Sigmoid colon (tissue), 6 donors: ENCODE measurements at regions not wholly inside any gene's neighbourhood (a gene's known extent, or its start where the extent isn't known, plus 50 kb on each side); places are given as distances from the start of the nearest gene placed in this dataset.
"Not testable (repeated sequence)": the region's sequence is repeated elsewhere in the genome, so short reads cannot be mapped to it uniquely, and the experiment has no call there.

Source experiments
- DNase-seq: peaks from one replicate; pipeline ENCODE4 v3.0.0-alpha.2; 2019
- H3K27ac ChIP-seq, 4 donors: fragments of 200-600 bp; sonication (generic); one replicate each; pipeline ENCODE4 v1.5.1; 2016 to 2019; ENCODE audit warnings: mild to moderate bottlenecking in 1 of 4
- H3K27me3 ChIP-seq, 3 donors: fragments of 200-600 bp; sonication (generic); one replicate each; pipeline ENCODE4 v1.5.1; 2019; ENCODE audit warnings: mild to moderate bottlenecking in 1 of 3
- H3K36me3 ChIP-seq, 4 donors: fragments of 200-600 bp; sonication (generic); one replicate each; pipeline ENCODE4 v1.5.1; 2016 to 2019
- H3K4me1 ChIP-seq, 4 donors: fragments of 200-600 bp; sonication (generic); one replicate each; pipeline ENCODE4 v1.5.1; 2017 to 2019
- H3K4me3 ChIP-seq, 4 donors: fragments of 200-600 bp; sonication (generic); one replicate each; pipeline ENCODE4 v1.5.1; 2017 to 2019; ENCODE audit warnings: mild to moderate bottlenecking in 2 of 4, moderate library complexity in 1 of 4
- H3K9me3 ChIP-seq, 4 donors: fragments of 200-600 bp in 3 of 4; sonication (generic) in 3 of 4; one replicate each; pipeline versions ENCODE4 v1.5.1 to v1.6.1; 2013 to 2019
- CTCF ChIP-seq, 4 experiments: fragments of 450-650 bp in 3 of 4; fragments of 200-600 bp in 1 of 4; IDR thresholded peaks; one replicate each; pipeline ENCODE4 v1.5.1; 2016 to 2019; ENCODE audit warnings: antibody characterized with exemption in 4 of 4, mild to moderate bottlenecking in 3 of 4, moderate library complexity in 2 of 4
- EP300 ChIP-seq, 4 donors: sonication (generic); formaldehyde crosslinking; IDR thresholded peaks; one replicate each; pipeline ENCODE4 v1.6.1; 2017; ENCODE audit warnings: antibody characterized with exemption in 4 of 4
- POLR2A ChIP-seq, 2 donors: fragments of 450-650 bp; IDR thresholded peaks; one replicate each; pipeline ENCODE4 v1.6.1; 2016; ENCODE audit warnings: antibody characterized with exemption in 2 of 2, mild to moderate bottlenecking in 2 of 2, moderate library complexity in 2 of 2
- POLR2AphosphoS5 ChIP-seq, 4 donors: sonication (generic); formaldehyde crosslinking; IDR thresholded peaks; one replicate each; pipeline ENCODE4 v1.6.1; 2017; ENCODE audit warnings: antibody characterized with exemption in 4 of 4
- WGBS, 2 donors: extraction: QIAGEN DNeasy Blood & Tissue Kit; methylation state at CpG; one replicate each; pipeline ENCODE4 v1.1.7; 2013; 5-methylcytosine and 5-hydroxymethylcytosine counted together
- intact Hi-C: fragments of 100-400 bp; cut with DNase I; formaldehyde crosslinking; loops from one replicate; pipeline ENCODE4 v1.15.1; 2023
- donor health status: healthy with polysubstance abuse.
- donor health status: healthy.

- intact Hi-C loops = no loop called here
- no peak for TF ChIP-seq POLR2AphosphoS5 (IDR thresholded peaks at IDR 0.05)
- no peak for TF ChIP-seq CTCF (IDR thresholded peaks at IDR 0.05)
- no peak for TF ChIP-seq EP300 (IDR thresholded peaks at IDR 0.05)
- TF ChIP-seq POLR2A (IDR thresholded peaks at IDR 0.05) = no peak
These were observed 257.5 kb upstream of the B3GALT2 start for GRCh38 chr1:193443886-193444285.

GRCh38 chr1:193438771-193439170 lies 252.4 kb upstream of the B3GALT2 start:
- no peak for DNase-seq
- Histone ChIP-seq H3K4me3 (no peak overlapping the region), H3K4me1 (no peaks in the 10 kb centered on the region), H3K9me3 (peaks cover 0 to 4% (median 0%) of the 10 kb centered on the region in 4 donors), H3K27ac (no peak overlapping the region), H3K27me3 (no peaks in the 10 kb centered on the region), H3K36me3 (no peaks in the 10 kb centered on the region)
- no peak for TF ChIP-seq CTCF (IDR thresholded peaks at IDR 0.05)
- no peak for TF ChIP-seq POLR2AphosphoS5 (IDR thresholded peaks at IDR 0.05)
- TF ChIP-seq EP300 (IDR thresholded peaks at IDR 0.05) = no peak
- no peak for TF ChIP-seq POLR2A (IDR thresholded peaks at IDR 0.05)
- 85 to 88% methylated on average over 1 of the region's 1 CpG for WGBS, 2 donors
- intact Hi-C loops = no loop called here

More at GRCh38 chr1:193443886-193444285, 257.5 kb upstream of the B3GALT2 start:
- Histone ChIP-seq H3K36me3 (no peaks in the 10 kb centered on the region), H3K4me3 (no peak overlapping the region), H3K9me3 (peaks cover 0 to 3% (median 0%) of the 10 kb centered on the region in 4 donors), H3K4me1 (no peaks in the 10 kb centered on the region), H3K27ac (no peak overlapping the region), H3K27me3 (no peaks in the 10 kb centered on the region)
- no peak for DNase-seq
- WGBS, 2 donors = 83 to 89% methylated on average over 2 of the region's 2 CpGs

- intact Hi-C loops = no loop called here
- Histone ChIP-seq H3K9me3 (peaks cover 0 to 9% (median 0%) of the 10 kb centered on the region in 4 donors), H3K4me3 (no peak overlapping the region), H3K4me1 (no peaks in the 10 kb centered on the region), H3K27me3 (no peaks in the 10 kb centered on the region), H3K36me3 (no peaks in the 10 kb centered on the region), H3K27ac (no peak overlapping the region)
- TF ChIP-seq EP300 (IDR thresholded peaks at IDR 0.05) (no peak), POLR2A (IDR thresholded peaks at IDR 0.05) (no peak), POLR2AphosphoS5 (IDR thresholded peaks at IDR 0.05) (no peak), CTCF (IDR thresholded peaks at IDR 0.05) (no peak)
- 89 to 95% methylated on average over 2 of the region's 2 CpGs for WGBS, 2 donors
- no peak for DNase-seq
These were observed 251.9 kb upstream of the B3GALT2 start for GRCh38 chr1:193438312-193438711.

GRCh38 chr1:193437785-193438184 lies 251.4 kb upstream of the B3GALT2 start:
- H3K36me3 ChIP-seq = no peaks in the 10 kb centered on the region
- intact Hi-C loops = no loop called here
- H3K4me3 ChIP-seq = no peak overlapping the region
- peaks cover 0 to 14% (median 0%) of the 10 kb centered on the region in 4 donors for H3K9me3 ChIP-seq
- H3K27ac ChIP-seq = no peak overlapping the region
- no peak for DNase-seq
- TF ChIP-seq CTCF (IDR thresholded peaks at IDR 0.05) (no peak), EP300 (IDR thresholded peaks at IDR 0.05) (no peak), POLR2AphosphoS5 (IDR thresholded peaks at IDR 0.05) (no peak), POLR2A (IDR thresholded peaks at IDR 0.05) (no peak)
- no peaks in the 10 kb centered on the region for H3K27me3 ChIP-seq
- H3K4me1 ChIP-seq = no peaks in the 10 kb centered on the region

- H3K4me3 ChIP-seq, H3K27me3 ChIP-seq, H3K27ac ChIP-seq, H3K4me1 ChIP-seq, DNase-seq, H3K36me3 ChIP-seq, intact Hi-C loops: not testable (repeated sequence)
- 96 to 97% methylated on average over 19 of the region's 19 CpGs for WGBS, 2 donors
- peaks cover 0 to 14% (median 0%) of the 10 kb centered on the region in 4 donors for H3K9me3 ChIP-seq
These were observed 250.9 kb upstream of the B3GALT2 start for GRCh38 chr1:193437333-193437732.
